Mucosa of stomach (tissue), 1 donor: ENCODE measurements at regions not wholly inside any gene's neighbourhood (a gene's known extent, or its start where the extent isn't known, plus 50 kb on each side); places are given as distances from the start of the nearest gene placed in this dataset.

Source experiments
- H3K27me3 ChIP-seq: one replicate; pipeline ENCODE4 v1.7.0; 2013; ENCODE audit warnings: mild to moderate bottlenecking, low read length; ENCODE audit not compliant: control insufficient read depth, insufficient read depth
- H3K36me3 ChIP-seq: one replicate; pipeline ENCODE4 v1.7.0; 2013; ENCODE audit warnings: low read length; ENCODE audit not compliant: control insufficient read depth, insufficient read depth
- H3K4me1 ChIP-seq: one replicate; pipeline ENCODE4 v1.7.0; 2013; ENCODE audit warnings: mild to moderate bottlenecking, low read length; ENCODE audit not compliant: control insufficient read depth, insufficient read depth
- H3K4me3 ChIP-seq: one replicate; pipeline ENCODE4 v1.7.0; 2013; ENCODE audit warnings: low read length
- H3K9ac ChIP-seq: one replicate; pipeline ENCODE4 v1.7.0; 2013; ENCODE audit warnings: mild to moderate bottlenecking, low read length, moderate library complexity
- H3K9me3 ChIP-seq: one replicate; pipeline ENCODE4 v1.7.0; 2013; ENCODE audit warnings: mild to moderate bottlenecking, low read length, moderate library complexity; ENCODE audit not compliant: control insufficient read depth
- donor health status: Pancreatic carcinoma.

DNA sequence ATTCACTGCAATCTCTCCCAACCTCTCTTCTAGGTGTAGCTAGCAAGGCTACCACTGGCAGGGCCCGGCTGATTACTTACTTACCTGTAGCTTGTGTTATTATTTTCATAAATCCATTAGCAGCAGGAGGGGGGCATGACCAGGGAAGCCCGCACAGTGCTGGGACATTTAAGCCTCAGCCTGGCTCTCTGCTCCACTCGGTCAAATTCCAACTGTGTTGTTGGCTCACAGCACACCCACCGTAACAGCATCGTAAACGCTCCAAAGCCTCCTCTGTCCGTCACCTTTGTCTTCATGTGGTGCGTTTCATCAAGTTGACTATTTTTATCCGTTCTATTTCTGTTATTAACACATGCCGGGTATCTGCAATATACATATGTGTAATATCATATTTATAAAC is 264.7 kb downstream of the NSG2 start:
- peaks cover 4% of the 10 kb centered on the region for H3K4me1 ChIP-seq
- H3K36me3 ChIP-seq = no peaks in the 10 kb centered on the region
- H3K9me3 ChIP-seq = no peaks in the 10 kb centered on the region
- no peak overlapping the region for H3K9ac ChIP-seq
- peaks cover 33% of the 10 kb centered on the region for H3K27me3 ChIP-seq
- H3K4me3 ChIP-seq = no peak overlapping the region

DNA sequence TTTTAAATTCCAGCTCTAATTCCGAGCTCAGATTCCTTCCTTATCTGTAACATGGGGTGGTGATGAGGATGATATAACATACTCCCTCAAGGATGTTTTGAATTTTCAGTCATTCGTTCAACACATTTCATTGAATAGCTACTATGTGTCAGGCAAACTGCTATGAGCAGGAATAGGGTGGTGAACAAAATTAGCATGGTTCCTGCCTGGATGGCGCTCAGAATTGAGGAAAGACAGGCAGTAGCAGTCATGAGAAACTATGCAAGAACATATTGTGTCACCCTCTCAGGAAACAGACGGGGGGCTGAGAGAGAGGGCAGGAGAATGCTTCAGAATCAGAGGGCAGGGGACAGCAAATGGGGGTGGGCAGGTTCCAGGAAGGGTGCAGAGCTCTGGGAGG is 265.2 kb downstream of the NSG2 start:
- H3K9me3 ChIP-seq = no peaks in the 10 kb centered on the region
- no peak overlapping the region for H3K9ac ChIP-seq
- no peaks in the 10 kb centered on the region for H3K36me3 ChIP-seq
- H3K4me1 ChIP-seq = peaks cover 4% of the 10 kb centered on the region
- peaks cover 33% of the 10 kb centered on the region for H3K27me3 ChIP-seq
- H3K4me3 ChIP-seq = no peak overlapping the region

DNA sequence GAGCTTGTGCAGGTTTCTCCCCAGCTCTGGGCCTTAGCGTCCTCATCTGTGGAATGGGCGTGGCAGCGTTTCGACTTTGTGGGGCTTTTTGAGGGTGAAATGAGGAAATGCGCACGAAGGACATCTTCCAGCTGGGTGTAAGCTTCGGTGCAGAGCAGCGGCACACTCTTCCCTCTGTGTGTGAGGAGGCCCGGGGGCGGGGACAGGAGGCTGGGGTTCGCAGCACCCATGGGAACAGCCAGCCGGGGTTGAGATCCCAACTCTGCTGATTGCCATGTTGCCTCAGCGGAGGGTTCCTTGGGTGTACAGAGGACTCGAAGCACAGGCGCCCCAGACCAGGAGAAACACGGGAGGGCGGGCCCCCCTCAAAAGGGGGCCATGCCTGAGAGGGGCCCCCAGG is 265.6 kb downstream of the NSG2 start:
- Histone ChIP-seq H3K27me3 (peaks cover 33% of the 10 kb centered on the region), H3K9ac (no peak overlapping the region)

DNA sequence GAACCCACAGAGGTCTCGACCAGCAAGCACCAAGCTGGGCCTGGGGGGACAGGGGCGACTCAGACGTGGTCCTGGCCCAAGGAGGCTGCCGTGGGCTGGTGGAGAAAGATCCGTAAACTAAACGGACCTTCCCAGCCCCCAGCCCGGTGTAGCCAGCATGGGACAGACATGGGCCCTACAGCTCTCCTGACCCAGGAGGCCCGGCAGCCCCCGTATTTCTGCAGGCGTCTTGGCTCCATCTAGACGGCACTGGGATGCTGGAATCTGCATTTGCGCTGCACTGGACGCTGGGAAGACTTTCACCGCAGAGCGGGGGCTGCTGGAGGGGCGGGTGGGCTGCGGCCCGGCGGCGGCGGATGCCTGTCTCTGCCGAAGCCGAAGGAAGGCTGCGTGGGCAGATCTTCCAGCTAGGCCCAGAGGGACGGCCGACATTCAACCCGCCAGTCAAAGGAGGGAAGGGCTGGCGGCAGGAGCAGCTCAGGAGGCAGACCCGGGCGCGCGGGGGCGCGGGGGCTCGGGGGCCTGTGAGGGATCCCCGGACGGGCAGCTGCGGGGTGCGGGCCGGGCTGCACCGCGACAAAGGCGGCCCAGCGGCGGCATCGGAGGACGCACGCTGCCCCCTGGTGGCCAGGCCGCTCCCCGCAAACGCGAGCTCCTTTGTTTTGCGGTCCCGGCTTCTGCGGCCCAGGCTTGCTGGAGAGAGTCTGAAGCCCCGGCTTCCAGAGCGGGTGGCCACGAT is 266.2 kb downstream of the NSG2 start:
- Histone ChIP-seq H3K4me1 (peaks cover 4% of the 10 kb centered on the region), H3K36me3 (no peaks in the 10 kb centered on the region), H3K9me3 (no peaks in the 10 kb centered on the region), H3K4me3 (no peak overlapping the region), H3K9ac (peak overlapping the region; percentile 39), H3K27me3 (peaks cover 33% of the 10 kb centered on the region)

More for the DNA sequence above, 265.6 kb downstream of the NSG2 start:
- peaks cover 4% of the 10 kb centered on the region for H3K4me1 ChIP-seq
- H3K36me3 ChIP-seq = no peaks in the 10 kb centered on the region
- H3K9me3 ChIP-seq = no peaks in the 10 kb centered on the region
- no peak overlapping the region for H3K4me3 ChIP-seq

DNA sequence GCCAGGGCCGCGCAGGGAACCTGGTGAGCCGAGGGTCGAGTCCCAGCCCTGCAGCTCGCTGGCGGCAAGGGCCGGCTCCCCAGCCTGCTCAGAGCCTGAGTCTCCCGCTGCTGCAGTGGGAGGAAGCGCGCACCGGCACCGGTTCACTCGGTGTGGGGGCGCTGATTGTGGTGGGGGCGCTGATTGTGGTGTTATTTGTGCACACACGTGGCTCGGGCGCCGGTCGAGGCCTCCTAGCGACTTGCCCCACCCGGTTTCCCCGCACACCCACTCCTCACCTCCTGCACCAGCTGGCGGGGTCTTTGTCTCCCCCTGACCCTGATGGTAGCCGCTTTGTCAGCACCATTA is 266.7 kb downstream of the NSG2 start:
- Histone ChIP-seq H3K9me3 (no peaks in the 10 kb centered on the region), H3K27me3 (peaks cover 37% of the 10 kb centered on the region), H3K9ac (no peak overlapping the region), H3K4me1 (peaks cover 4% of the 10 kb centered on the region), H3K36me3 (no peaks in the 10 kb centered on the region), H3K4me3 (no peak overlapping the region)

DNA sequence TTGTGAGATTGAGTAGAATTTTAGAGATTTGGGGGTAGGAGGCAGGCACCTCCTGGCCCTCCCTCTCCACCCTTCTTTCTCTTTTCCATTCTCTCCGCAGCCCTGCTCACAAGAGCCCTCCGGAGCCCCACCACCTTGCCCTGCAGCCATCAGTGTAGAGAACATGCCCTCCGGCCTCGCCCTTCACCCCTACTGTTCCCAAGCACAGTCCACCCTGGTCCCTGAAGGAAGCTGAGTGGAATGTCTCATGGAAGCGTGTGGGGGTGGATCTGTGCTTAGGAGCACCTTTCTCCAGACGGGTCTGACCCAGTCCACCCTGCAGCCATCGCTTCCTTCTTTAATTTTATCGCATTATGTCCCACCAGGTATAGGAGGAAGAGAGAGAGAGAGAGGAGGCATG is 267.1 kb downstream of the NSG2 start:
- Histone ChIP-seq H3K9me3 (no peaks in the 10 kb centered on the region), H3K4me1 (peaks cover 4% of the 10 kb centered on the region), H3K9ac (no peak overlapping the region), H3K4me3 (no peak overlapping the region), H3K27me3 (peaks cover 37% of the 10 kb centered on the region), H3K36me3 (no peaks in the 10 kb centered on the region)

DNA sequence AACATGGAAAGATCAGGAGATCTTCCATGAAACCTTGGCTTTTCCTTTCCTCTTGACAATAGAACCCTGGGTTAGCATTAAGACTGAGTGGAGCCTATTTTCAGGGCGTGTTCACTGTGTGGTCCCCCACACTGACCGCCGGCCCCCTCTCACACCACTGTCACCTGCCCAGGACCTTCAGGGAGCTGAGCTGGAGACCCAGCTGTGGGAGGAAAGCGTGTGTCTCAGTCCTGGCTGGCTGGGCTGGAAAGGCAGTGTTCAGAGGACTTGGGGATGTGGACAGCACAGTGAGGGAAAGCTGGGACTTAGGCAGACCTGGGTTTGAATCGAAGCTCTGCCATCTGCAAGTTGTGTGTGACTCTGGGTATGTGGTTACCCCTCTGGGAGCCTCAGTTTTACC is 268.1 kb downstream of the NSG2 start:
- H3K9me3 ChIP-seq = no peaks in the 10 kb centered on the region
- H3K36me3 ChIP-seq = no peaks in the 10 kb centered on the region
- peaks cover 4% of the 10 kb centered on the region for H3K4me1 ChIP-seq
- no peak overlapping the region for H3K4me3 ChIP-seq
- H3K27me3 ChIP-seq = peaks cover 37% of the 10 kb centered on the region
- no peak overlapping the region for H3K9ac ChIP-seq

DNA sequence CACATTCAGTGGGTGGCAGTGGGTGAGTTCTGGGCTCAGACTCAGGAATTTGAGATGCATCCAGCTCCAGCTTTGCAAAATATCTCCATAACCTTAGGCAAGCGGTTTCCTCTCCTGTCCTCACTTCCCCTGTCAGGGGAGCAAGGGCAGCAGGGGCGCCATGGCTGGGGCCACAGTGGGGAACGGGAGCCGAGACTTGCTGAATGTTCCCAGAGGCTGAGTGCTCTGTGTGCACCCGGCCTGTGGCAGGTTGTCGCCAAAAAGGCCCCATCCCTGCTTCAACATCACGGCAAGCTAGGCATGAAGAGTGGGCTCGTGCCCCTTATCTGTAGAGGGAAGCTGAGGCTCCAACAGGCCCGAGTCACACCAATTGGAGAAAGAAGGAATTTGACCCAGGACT is 268.8 kb downstream of the NSG2 start:
- Histone ChIP-seq H3K36me3 (no peaks in the 10 kb centered on the region), H3K4me1 (peaks cover 4% of the 10 kb centered on the region), H3K27me3 (peaks cover 37% of the 10 kb centered on the region), H3K9ac (no peak overlapping the region), H3K4me3 (no peak overlapping the region), H3K9me3 (no peaks in the 10 kb centered on the region)

DNA sequence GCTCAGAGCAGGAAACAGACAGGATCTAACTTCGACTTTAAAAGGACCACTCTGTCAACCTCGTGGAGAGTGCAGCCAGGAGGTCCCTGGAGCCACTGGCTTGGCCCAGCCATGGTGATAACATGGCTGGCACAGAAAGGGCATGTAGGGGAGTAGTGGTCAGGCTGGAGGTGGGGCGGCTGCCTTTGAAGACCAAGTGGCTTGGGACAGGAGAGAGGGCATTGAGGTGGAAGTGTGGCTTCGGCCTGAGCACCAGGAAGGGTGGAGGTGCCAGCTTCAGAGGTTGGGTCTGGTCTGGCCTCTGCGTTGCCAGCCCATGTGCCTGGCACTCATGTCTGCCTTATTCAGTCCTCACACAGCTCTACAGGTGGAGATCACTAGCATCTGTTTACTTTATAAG is 270.0 kb downstream of the NSG2 start:
- H3K9ac ChIP-seq = no peak overlapping the region
- H3K36me3 ChIP-seq = no peaks in the 10 kb centered on the region
- H3K4me1 ChIP-seq = peaks cover 4% of the 10 kb centered on the region
- H3K4me3 ChIP-seq = no peak overlapping the region
- no peaks in the 10 kb centered on the region for H3K9me3 ChIP-seq
- H3K27me3 ChIP-seq = peaks cover 37% of the 10 kb centered on the region

DNA sequence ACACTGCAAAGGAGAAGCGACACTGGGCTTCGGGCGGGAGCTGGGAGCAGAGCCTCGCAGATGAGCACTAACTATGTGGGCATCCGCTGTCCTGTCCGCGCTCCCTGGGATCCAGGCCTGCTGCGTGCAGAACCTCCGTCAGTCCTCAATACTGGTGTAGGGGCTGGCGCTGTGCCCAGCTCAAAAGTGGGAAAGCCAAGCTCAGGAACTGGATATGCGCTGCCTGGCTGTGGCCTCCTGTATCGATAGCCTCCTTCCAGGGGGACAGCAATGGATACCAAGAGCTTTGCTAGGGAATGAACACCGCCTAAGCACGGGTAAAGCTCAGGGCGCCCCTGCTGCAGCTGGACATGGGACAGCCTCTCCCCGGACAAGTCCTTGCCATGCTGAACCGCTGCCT is 270.4 kb downstream of the NSG2 start:
- Histone ChIP-seq H3K9ac (no peak overlapping the region), H3K36me3 (no peaks in the 10 kb centered on the region), H3K4me1 (peaks cover 4% of the 10 kb centered on the region), H3K27me3 (peaks cover 34% of the 10 kb centered on the region), H3K9me3 (no peaks in the 10 kb centered on the region), H3K4me3 (no peak overlapping the region)

DNA sequence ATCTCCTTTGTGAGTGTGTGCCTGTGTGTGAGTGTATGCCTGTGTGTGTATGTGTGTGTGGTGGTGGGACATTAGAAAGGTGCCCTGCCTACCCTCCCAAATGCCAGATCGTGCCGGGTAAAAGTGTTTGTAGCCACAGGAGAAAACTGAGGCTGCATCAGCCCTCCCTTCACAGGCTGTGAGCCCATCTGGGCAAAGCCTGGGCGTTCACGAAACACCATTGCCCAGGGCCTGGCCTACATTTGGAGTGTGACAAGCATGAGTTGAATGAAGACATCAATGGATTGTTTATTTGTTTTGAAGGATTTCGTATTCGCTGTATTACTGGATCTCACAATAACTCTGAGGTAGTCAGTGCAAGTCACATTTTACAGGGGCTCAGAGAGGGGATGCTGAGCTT is 270.8 kb downstream of the NSG2 start:
- Histone ChIP-seq H3K27me3 (peaks cover 29% of the 10 kb centered on the region), H3K4me1 (peaks cover 4% of the 10 kb centered on the region), H3K4me3 (no peak overlapping the region), H3K9me3 (no peaks in the 10 kb centered on the region), H3K9ac (no peak overlapping the region), H3K36me3 (no peaks in the 10 kb centered on the region)

DNA sequence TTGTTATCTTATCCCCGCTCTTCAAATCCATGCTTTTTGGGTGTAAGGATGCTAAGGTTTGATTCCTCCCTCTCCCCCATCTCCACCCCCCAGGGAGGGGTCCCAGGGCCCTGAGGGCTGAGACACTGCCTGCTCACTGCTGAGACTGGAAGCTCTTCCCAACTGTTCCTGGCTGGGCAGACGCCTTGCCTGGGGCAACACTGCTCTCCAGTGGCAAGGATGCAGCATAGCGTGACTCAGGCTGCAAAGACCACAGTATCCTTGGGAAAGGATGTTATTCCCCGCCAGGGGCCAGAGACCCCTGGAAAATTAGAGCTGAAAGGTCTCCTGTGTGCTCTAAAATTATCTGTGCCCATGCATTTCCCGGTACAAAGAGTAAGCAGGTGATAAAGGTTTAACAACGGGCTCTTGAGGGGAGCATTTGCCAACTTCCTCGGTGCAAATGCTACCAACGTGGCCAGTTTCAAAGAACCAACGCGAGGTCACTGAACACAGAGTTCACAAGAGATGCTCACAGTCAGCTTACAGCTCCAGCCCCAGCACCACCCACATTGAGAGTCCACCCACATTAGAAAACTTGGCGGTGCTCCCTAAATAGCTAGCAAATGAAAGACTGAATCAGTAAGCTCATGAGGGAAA is 271.9 kb downstream of the NSG2 start:
- no peak overlapping the region for H3K4me3 ChIP-seq
- peaks cover 19% of the 10 kb centered on the region for H3K27me3 ChIP-seq

More for the DNA sequence above, 271.9 kb downstream of the NSG2 start:
- Histone ChIP-seq H3K9ac (no peak overlapping the region), H3K4me1 (peaks cover under 1% of the 10 kb centered on the region), H3K36me3 (no peaks in the 10 kb centered on the region), H3K9me3 (no peaks in the 10 kb centered on the region)
